ENCODE measurements at regions not wholly inside any gene's neighbourhood (a gene's known extent, or its start where the extent isn't known, plus 50 kb on each side); places are given as distances from the start of the nearest gene placed in this dataset.

- TF ChIP-seq POLR2A (IDR thresholded peaks at IDR 0.05; ENCODE audit: low read length) (no peak), GATA1 (IDR thresholded peaks at IDR 0.05; ENCODE audit: low read depth, low read length) (no peak)
- no peak for DNase-seq
Observed at GRCh38 chr16:47781673-47782072, 320.5 kb downstream of the PHKB start.

GRCh38 chr16:47780213-47780875 lies 319.2 kb downstream of the PHKB start:
- TF ChIP-seq GATA1 (IDR thresholded peaks at IDR 0.05; ENCODE audit: low read depth, low read length) = no peak
- TF ChIP-seq POLR2A (IDR thresholded peaks at IDR 0.05; ENCODE audit: low read length) = no peak
- no peak for DNase-seq

GRCh38 chr16:47779201-47780016 lies 318.3 kb downstream of the PHKB start:
- no peak for TF ChIP-seq POLR2A (IDR thresholded peaks at IDR 0.05; ENCODE audit: low read length)
- no peak for TF ChIP-seq GATA1 (IDR thresholded peaks at IDR 0.05; ENCODE audit: low read depth, low read length)

GRCh38 chr16:47778106-47778801 lies 317.1 kb downstream of the PHKB start:
- TF ChIP-seq POLR2A (IDR thresholded peaks at IDR 0.05; ENCODE audit: low read length) (no peak), GATA1 (IDR thresholded peaks at IDR 0.05; ENCODE audit: low read depth, low read length) (no peak)
- DNase-seq = no peak

More at GRCh38 chr16:47779201-47780016, 318.3 kb downstream of the PHKB start:
- peak; percentile 14 to 32 for DNase-seq

GRCh38 chr16:47777220-47777619 lies 316.1 kb downstream of the PHKB start:
- no peak for DNase-seq
- TF ChIP-seq GATA1 (IDR thresholded peaks at IDR 0.05; ENCODE audit: low read depth, low read length) (no peak), POLR2A (IDR thresholded peaks at IDR 0.05; ENCODE audit: low read length) (no peak)

GRCh38 chr16:47774661-47775060 lies 313.5 kb downstream of the PHKB start:
- TF ChIP-seq GATA1 (IDR thresholded peaks at IDR 0.05; ENCODE audit: low read depth, low read length) = no peak
- no peak for DNase-seq

GRCh38 chr16:47753659-47754058 lies 292.5 kb downstream of the PHKB start:
- DNase-seq = no peak
- no peak for TF ChIP-seq GATA1 (IDR thresholded peaks at IDR 0.05; ENCODE audit: low read depth, low read length)
- TF ChIP-seq POLR2A (IDR thresholded peaks at IDR 0.05; ENCODE audit: low read length) = no peak

All from erythroblast (primary cell).